ENCODE measurements at regions not wholly inside any gene's neighbourhood (a gene's known extent, or its start where the extent isn't known, plus 50 kb on each side); places are given as distances from the start of the nearest gene placed in this dataset.

DNA sequence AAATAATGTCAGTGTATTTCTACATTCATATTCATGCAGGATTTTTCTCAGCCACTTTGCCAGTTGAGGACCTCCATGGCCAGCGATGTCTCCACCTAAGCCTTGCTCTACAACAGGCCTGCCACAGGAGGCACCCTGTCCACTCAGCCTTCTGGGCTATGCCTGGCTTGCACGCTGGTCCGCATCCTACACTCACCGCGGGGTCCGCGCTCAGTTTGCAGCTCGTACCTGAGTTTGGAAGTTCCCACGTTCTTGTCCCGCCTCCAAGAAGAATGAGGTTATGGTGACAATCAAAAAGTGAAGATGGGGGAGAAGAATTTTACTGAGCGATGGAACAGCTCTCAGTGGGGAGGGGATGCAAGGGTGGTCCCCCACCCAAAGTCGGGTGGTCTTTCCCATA, 93.6 kb upstream of the GRIK1 start:
- Histone ChIP-seq H3K27ac (ENCODE audit: low read depth in 1 of 2, low read length in 2 of 2) (no peak overlapping the region), H3K36me3 (ENCODE audit: insufficient read depth, low read length) (no peaks in the 10 kb centered on the region), H3K4me3 (ENCODE audit: low read length) (no peak overlapping the region), H3K9me3 (ENCODE audit: control insufficient read depth in 1 of 2, insufficient read depth in 1 of 2, low read length in 2 of 2) (peaks cover 0 to 4% of the 10 kb centered on the region in 2 experiments), H3K27me3 (ENCODE audit: control insufficient read depth in 1 of 2, insufficient read depth in 2 of 2, low read length in 2 of 2) (no peaks in the 10 kb centered on the region), H3K4me1 (ENCODE audit: insufficient read depth, low read length) (no peaks in the 10 kb centered on the region)
- no peaks in the 10 kb centered on the region for H3K4me1 Mint-ChIP-seq (ENCODE audit: low read depth)
- H3K27ac Mint-ChIP-seq, result no peak overlapping the region
- TF ChIP-seq, protein P1, sequence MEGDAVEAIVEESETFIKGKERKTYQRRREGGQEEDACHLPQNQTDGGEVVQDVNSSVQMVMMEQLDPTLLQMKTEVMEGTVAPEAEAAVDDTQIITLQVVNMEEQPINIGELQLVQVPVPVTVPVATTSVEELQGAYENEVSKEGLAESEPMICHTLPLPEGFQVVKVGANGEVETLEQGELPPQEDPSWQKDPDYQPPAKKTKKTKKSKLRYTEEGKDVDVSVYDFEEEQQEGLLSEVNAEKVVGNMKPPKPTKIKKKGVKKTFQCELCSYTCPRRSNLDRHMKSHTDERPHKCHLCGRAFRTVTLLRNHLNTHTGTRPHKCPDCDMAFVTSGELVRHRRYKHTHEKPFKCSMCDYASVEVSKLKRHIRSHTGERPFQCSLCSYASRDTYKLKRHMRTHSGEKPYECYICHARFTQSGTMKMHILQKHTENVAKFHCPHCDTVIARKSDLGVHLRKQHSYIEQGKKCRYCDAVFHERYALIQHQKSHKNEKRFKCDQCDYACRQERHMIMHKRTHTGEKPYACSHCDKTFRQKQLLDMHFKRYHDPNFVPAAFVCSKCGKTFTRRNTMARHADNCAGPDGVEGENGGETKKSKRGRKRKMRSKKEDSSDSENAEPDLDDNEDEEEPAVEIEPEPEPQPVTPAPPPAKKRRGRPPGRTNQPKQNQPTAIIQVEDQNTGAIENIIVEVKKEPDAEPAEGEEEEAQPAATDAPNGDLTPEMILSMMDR (IDR thresholded peaks at IDR 0.05), result no peak
- intact Hi-C loops (cut with DNase I, micrococcal nuclease), result no loop called here
- ChIA-PET POLR2A (no interaction called here), CTCF (interaction anchor here (1.3 kb wide), 1 partner anchor 11 kb away, joined by 7 read pairs; no protein-coding TSS in a partner anchor)
- ATAC-seq (ENCODE audit: poor library complexity), result no peak
- H3K9me3 Mint-ChIP-seq, result peaks cover 5% of the 10 kb centered on the region
- no peak for DNase-seq
- H3K27me3 Mint-ChIP-seq, result peaks cover 16% of the 10 kb centered on the region
- H3K4me3 Mint-ChIP-seq, result no peak overlapping the region
- H3K36me3 Mint-ChIP-seq (ENCODE audit: low read depth), result no peaks in the 10 kb centered on the region

DNA sequence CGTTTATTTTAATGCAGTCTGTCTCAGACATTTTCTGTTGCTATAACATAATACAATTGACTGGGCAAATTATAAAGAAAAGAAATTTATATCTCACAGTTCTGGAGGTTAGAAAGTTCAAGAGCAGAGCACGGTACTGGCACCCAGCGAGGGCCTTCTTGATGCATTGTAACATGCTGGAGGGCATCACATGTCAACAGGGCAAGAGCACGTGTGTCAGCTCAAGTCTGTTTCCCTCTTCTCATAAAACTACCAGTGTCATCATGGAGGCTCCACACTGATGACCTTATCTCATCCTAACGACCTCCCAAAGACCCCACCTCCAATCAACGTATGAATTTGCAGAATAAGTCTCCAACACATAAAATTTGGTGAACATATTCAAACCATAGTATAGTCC, 90.6 kb upstream of the GRIK1 start:
- DNase-seq (no peak), ATAC-seq (ENCODE audit: poor library complexity) (no peak)
- H3K36me3 ChIP-seq (ENCODE audit: insufficient read depth, low read length), result no peaks in the 10 kb centered on the region
- H3K4me3 ChIP-seq (ENCODE audit: low read length), result no peak overlapping the region
- CTCF ChIA-PET, result no interaction called here
- Mint-ChIP-seq H3K4me3 (no peak overlapping the region), H3K9me3 (peaks cover 5% of the 10 kb centered on the region), H3K4me1 (ENCODE audit: low read depth) (no peaks in the 10 kb centered on the region), H3K27ac (no peak overlapping the region), H3K36me3 (ENCODE audit: low read depth) (no peaks in the 10 kb centered on the region), H3K27me3 (peaks cover 20% of the 10 kb centered on the region)
- TF ChIP-seq, protein P1 (IDR thresholded peaks at IDR 0.05), result no peak
- no peaks in the 10 kb centered on the region for H3K27me3 ChIP-seq (ENCODE audit: control insufficient read depth in 1 of 2, insufficient read depth in 2 of 2, low read length in 2 of 2)
- POLR2A ChIA-PET, result no interaction called here
- no peaks in the 10 kb centered on the region for H3K4me1 ChIP-seq (ENCODE audit: insufficient read depth, low read length)
- H3K27ac ChIP-seq (ENCODE audit: low read depth in 1 of 2, low read length in 2 of 2), result no peak overlapping the region
- H3K9me3 ChIP-seq (ENCODE audit: control insufficient read depth in 1 of 2, insufficient read depth in 1 of 2, low read length in 2 of 2), result peaks cover 0 to 4% of the 10 kb centered on the region in 2 experiments
- intact Hi-C loops (cut with DNase I, micrococcal nuclease), result no loop called here

DNA sequence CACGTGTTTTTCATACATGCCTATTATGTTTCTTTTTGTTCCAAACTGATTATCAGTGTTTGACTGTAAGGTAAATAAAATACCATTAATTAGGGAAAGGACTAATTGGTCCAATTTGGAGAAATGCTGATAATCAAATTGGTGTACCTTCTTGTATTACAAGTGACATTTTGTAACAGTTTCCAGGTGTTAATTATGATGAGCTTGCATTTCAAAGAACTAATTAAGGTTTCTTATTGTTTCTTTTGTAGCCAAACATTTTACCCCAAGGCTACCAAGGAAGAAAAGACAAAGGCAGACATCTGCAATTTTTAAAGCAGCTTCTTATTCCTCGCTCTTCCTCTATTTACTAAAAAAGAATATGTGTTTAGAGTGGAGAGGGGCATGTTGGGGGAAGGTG, 88.7 kb upstream of the GRIK1 start:
- Mint-ChIP-seq H3K4me3 (no peak overlapping the region), H3K4me1 (ENCODE audit: low read depth) (no peaks in the 10 kb centered on the region), H3K9me3 (peaks cover 1% of the 10 kb centered on the region), H3K36me3 (ENCODE audit: low read depth) (no peaks in the 10 kb centered on the region), H3K27me3 (peaks cover 15% of the 10 kb centered on the region), H3K27ac (no peak overlapping the region)
- Histone ChIP-seq H3K36me3 (ENCODE audit: insufficient read depth, low read length) (no peaks in the 10 kb centered on the region), H3K9me3 (ENCODE audit: control insufficient read depth in 1 of 2, insufficient read depth in 1 of 2, low read length in 2 of 2) (peaks cover 0 to 3% of the 10 kb centered on the region in 2 experiments), H3K4me1 (ENCODE audit: insufficient read depth, low read length) (no peaks in the 10 kb centered on the region), H3K27me3 (ENCODE audit: control insufficient read depth in 1 of 2, insufficient read depth in 2 of 2, low read length in 2 of 2) (no peaks in the 10 kb centered on the region), H3K4me3 (ENCODE audit: low read length) (no peak overlapping the region), H3K27ac (ENCODE audit: low read depth in 1 of 2, low read length in 2 of 2) (no peak overlapping the region)
- DNase-seq, result no peak
- TF ChIP-seq, protein P1 (IDR thresholded peaks at IDR 0.05), result no peak
- no peak for ATAC-seq (ENCODE audit: poor library complexity)
- CTCF ChIA-PET, result no interaction called here
- POLR2A ChIA-PET, result no interaction called here
- intact Hi-C loops (cut with DNase I, micrococcal nuclease), result no loop called here

All from CD4-positive, alpha-beta T cell (primary cell).